SK-N-SH (cell line): ENCODE measurements at regions not wholly inside any gene's neighbourhood (a gene's known extent, or its start where the extent isn't known, plus 50 kb on each side); places are given as distances from the start of the nearest gene placed in this dataset.

Experiments
- CTCF ChIA-PET: fragments of 300-600, 350-600 bp; formaldehyde crosslinking; extraction: SDS; loops from one replicate; lab custom pipeline; 2021; lab: Yijun Ruan, JAX
- POLR2A ChIA-PET: fragments of 350-600 bp; sonication (Branson Sonifier 250); formaldehyde crosslinking; extraction: SDS; loops from one replicate; lab custom pipeline; 2020; ENCODE audit warnings: antibody characterized with exemption, inconsistent platforms; lab: Yijun Ruan, JAX
- DNase-seq: peaks from one replicate; pipeline ENCODE4 v3.0.0; 2012
- H2AFZ ChIP-seq: fragments of 200-600 bp; sonication (generic); 2 replicates; pipeline ENCODE4 v1.8.1; 2016; ENCODE audit warnings: antibody characterized with exemption, mild to moderate bottlenecking, low read depth
- H3F3A ChIP-seq: fragments of 200-600 bp; sonication (generic); replicated peaks from 2 replicates; pipeline ENCODE3; 2016; ENCODE audit warnings: antibody characterized with exemption, mild to moderate bottlenecking; ENCODE audit not compliant: insufficient read depth
- H3K27ac ChIP-seq, 2 experiments: fragments of 200-500 bp in 1 of 2; fragments of 200-600 bp in 1 of 2; sonication (Bioruptor generic) in 1 of 2; sonication (generic), shearing (Covaris generic) in 1 of 2; 2 replicates each; pipeline versions ENCODE4 v1.5.1 to v1.6.1; 2014 to 2016; ENCODE audit warnings: low read depth in 2 of 2, inconsistent platforms in 1 of 2, low read length in 1 of 2, mild to moderate bottlenecking in 1 of 2, mixed read lengths in 1 of 2
- H3K27me3 ChIP-seq: fragments of 200-600 bp; sonication (generic), shearing (Covaris generic); 2 replicates; pipeline ENCODE4 v1.6.1; 2016; ENCODE audit warnings: mixed run types; ENCODE audit not compliant: insufficient read depth
- H3K36me3 ChIP-seq, 2 experiments: fragments of 200-500 bp in 1 of 2; fragments of 200-600 bp in 1 of 2; sonication (Bioruptor generic) in 1 of 2; sonication (generic) in 1 of 2; replicated peaks in 1 of 2; 2 replicates each; pipeline versions ENCODE3 to v1.5.1; 2014 to 2016; ENCODE audit warnings: low read length in 1 of 2, mild to moderate bottlenecking in 1 of 2; ENCODE audit not compliant: insufficient read depth in 2 of 2, control insufficient read depth in 1 of 2
- H3K4me1 ChIP-seq, 2 experiments: fragments of 200-500 bp in 1 of 2; fragments of 200-600 bp in 1 of 2; sonication (Bioruptor generic) in 1 of 2; sonication (generic), shearing (Covaris generic) in 1 of 2; 2 replicates each; pipeline versions ENCODE4 v1.5.1 to v1.6.1; 2014 to 2016; ENCODE audit warnings: low read depth in 1 of 2, low read length in 1 of 2, mixed run types in 1 of 2; ENCODE audit not compliant: insufficient read depth in 2 of 2, control insufficient read depth in 1 of 2
- H3K4me2 ChIP-seq: fragments of 200-600 bp; sonication (generic), shearing (Covaris generic); 2 replicates; pipeline ENCODE4 v1.6.1; 2017; ENCODE audit warnings: mixed run types
- H3K4me3 ChIP-seq, 2 experiments: fragments of 200-500 bp in 1 of 2; fragments of 200-600 bp in 1 of 2; sonication (Bioruptor generic) in 1 of 2; sonication (generic), shearing (Covaris generic) in 1 of 2; 2 replicates each; pipeline versions ENCODE4 v1.5.1 to v1.8.1; 2014 to 2016; ENCODE audit warnings: low read depth in 2 of 2, inconsistent platforms in 1 of 2, low read length in 1 of 2, mild to moderate bottlenecking in 1 of 2, mixed read lengths in 1 of 2, moderate library complexity in 1 of 2
- H3K79me2 ChIP-seq: fragments of 200-600 bp; sonication (generic); 2 replicates; pipeline ENCODE4 v1.8.1; 2017; ENCODE audit warnings: mild to moderate bottlenecking; ENCODE audit not compliant: insufficient read depth
- H3K9ac ChIP-seq: fragments of 200-600 bp; sonication (generic); 2 replicates; pipeline ENCODE4 v1.6.1; 2017; ENCODE audit warnings: mixed run types
- H3K9me2 ChIP-seq: fragments of 200-600 bp; sonication (generic); 2 replicates; pipeline ENCODE4 v1.6.1; 2017; ENCODE audit warnings: mixed run types
- H3K9me3 ChIP-seq: fragments of 200-600 bp; sonication (generic); 2 replicates; pipeline ENCODE4 v1.6.1; 2017; ENCODE audit warnings: mixed run types, mild to moderate bottlenecking, moderate library complexity
- H4K20me1 ChIP-seq: fragments of 200-600 bp; sonication (generic); 2 replicates; pipeline ENCODE4 v1.6.1; 2017; ENCODE audit warnings: mild to moderate bottlenecking, mixed run types; ENCODE audit not compliant: insufficient read depth
- CHD2 ChIP-seq: fragments of 150-350 bp; IDR thresholded peaks from 2 replicates; pipeline ENCODE4 v1.6.1; 2018; ENCODE audit warnings: low read length; ENCODE audit not compliant: partially characterized antibody
- EZH2phosphoT487 ChIP-seq: fragments of 200-600 bp; sonication (generic); IDR thresholded peaks from 2 replicates; pipeline ENCODE4 v1.6.1; 2017; ENCODE audit warnings: low read depth, mixed run types, mild to moderate bottlenecking, antibody characterized with exemption, moderate library complexity, borderline replicate concordance
- FOSL2 ChIP-seq: IDR thresholded peaks from 2 replicates; pipeline ENCODE4 v1.4.0; 2012; ENCODE audit warnings: low read depth, mild to moderate bottlenecking, moderate library complexity, borderline replicate concordance
- GABPA ChIP-seq: IDR thresholded peaks from 2 replicates; pipeline ENCODE4 v1.4.0; 2012; ENCODE audit warnings: low read depth, mild to moderate bottlenecking
- GATA2 ChIP-seq: sonication (generic); formaldehyde crosslinking; IDR thresholded peaks from 2 replicates; pipeline ENCODE4 v1.5.0; 2020; ENCODE audit warnings: mild to moderate bottlenecking, missing genetic modification reagents
- IRF3 ChIP-seq: fragments of 150-350 bp; IDR thresholded peaks from 2 replicates; pipeline ENCODE4 v1.6.1; 2016; ENCODE audit warnings: mild to moderate bottlenecking, low read depth, low read length
- JUND ChIP-seq: IDR thresholded peaks from 2 replicates; pipeline ENCODE4 v1.4.0; 2012
- MEF2A ChIP-seq: IDR thresholded peaks from 2 replicates; pipeline ENCODE4 v1.4.0; 2012; ENCODE audit warnings: low read depth, borderline replicate concordance
- MXI1 ChIP-seq: IDR thresholded peaks from 2 replicates; pipeline ENCODE4 v1.6.1; 2012; ENCODE audit warnings: mild to moderate bottlenecking, low read depth, low read length, improper control_type of control experiment
- PBX3 ChIP-seq: IDR thresholded peaks from 2 replicates; pipeline ENCODE4; 2012
- RCOR1 ChIP-seq: fragments of 150-350 bp; IDR thresholded peaks from 2 replicates; pipeline ENCODE4 v1.6.1; 2017; ENCODE audit warnings: antibody characterized with exemption, low read length
- RFX5 ChIP-seq: IDR thresholded peaks from 2 replicates; pipeline ENCODE4 v1.6.1; 2012; ENCODE audit warnings: mild to moderate bottlenecking, improper control_type of control experiment, low read length
- TAF1 ChIP-seq: IDR thresholded peaks from 2 replicates; pipeline ENCODE4 v1.6.1; 2012; ENCODE audit warnings: low read depth, mild to moderate bottlenecking, low read length, moderate library complexity, borderline replicate concordance
- WGBS: methylation state at CpG from one replicate; pipeline ENCODE4 v1.1.6; 2017; ENCODE audit warnings: low lambda C conversion rate; 5-methylcytosine and 5-hydroxymethylcytosine counted together
- TF ChIP-seq, protein P1 (sequence below): IDR thresholded peaks from 2 replicates; pipeline ENCODE4 v1.4.0; 2012; ENCODE audit warnings: low read depth, borderline replicate concordance
- TF ChIP-seq, protein P2 (sequence below): fragments of 200-600 bp; sonication (generic); IDR thresholded peaks from 2 replicates; pipeline ENCODE4 v1.6.1; 2017; ENCODE audit warnings: antibody characterized with exemption, mild to moderate bottlenecking, moderate library complexity

- Histone ChIP-seq H3K4me1 (no peaks in the 10 kb centered on the region), H3F3A (no peaks in the 10 kb centered on the region), H3K9ac (no peak overlapping the region), H2AFZ (no peak overlapping the region), H3K27me3 (no peaks in the 10 kb centered on the region), H3K4me2 (no peak overlapping the region), H4K20me1 (no peaks in the 10 kb centered on the region), H3K9me2 (no peaks in the 10 kb centered on the region), H3K9me3 (no peaks in the 10 kb centered on the region), H3K36me3 (no peaks in the 10 kb centered on the region), H3K27ac (no peak overlapping the region), H3K79me2 (no peaks in the 10 kb centered on the region), H3K4me3 (no peak overlapping the region)
- DNase-seq, result no peak
- ChIA-PET CTCF (no interaction called here), POLR2A (no interaction called here)
- 2% methylated on average over 3 of the region's 3 CpGs for WGBS
- TF ChIP-seq TAF1, result no peak
- TF ChIP-seq FOSL2, result no peak
- no peak for TF ChIP-seq MEF2A
- TF ChIP-seq, protein P1, sequence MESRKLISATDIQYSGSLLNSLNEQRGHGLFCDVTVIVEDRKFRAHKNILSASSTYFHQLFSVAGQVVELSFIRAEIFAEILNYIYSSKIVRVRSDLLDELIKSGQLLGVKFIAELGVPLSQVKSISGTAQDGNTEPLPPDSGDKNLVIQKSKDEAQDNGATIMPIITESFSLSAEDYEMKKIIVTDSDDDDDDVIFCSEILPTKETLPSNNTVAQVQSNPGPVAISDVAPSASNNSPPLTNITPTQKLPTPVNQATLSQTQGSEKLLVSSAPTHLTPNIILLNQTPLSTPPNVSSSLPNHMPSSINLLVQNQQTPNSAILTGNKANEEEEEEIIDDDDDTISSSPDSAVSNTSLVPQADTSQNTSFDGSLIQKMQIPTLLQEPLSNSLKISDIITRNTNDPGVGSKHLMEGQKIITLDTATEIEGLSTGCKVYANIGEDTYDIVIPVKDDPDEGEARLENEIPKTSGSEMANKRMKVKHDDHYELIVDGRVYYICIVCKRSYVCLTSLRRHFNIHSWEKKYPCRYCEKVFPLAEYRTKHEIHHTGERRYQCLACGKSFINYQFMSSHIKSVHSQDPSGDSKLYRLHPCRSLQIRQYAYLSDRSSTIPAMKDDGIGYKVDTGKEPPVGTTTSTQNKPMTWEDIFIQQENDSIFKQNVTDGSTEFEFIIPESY, result no peak
- no peak for TF ChIP-seq RFX5
- TF ChIP-seq RCOR1, result no peak
These were observed 375.2 kb downstream of the AACS start for GRCh38 chr12:125440399-125440798.

- ChIA-PET POLR2A (no interaction called here), CTCF (no interaction called here)
These were observed 378.1 kb downstream of the AACS start for GRCh38 chr12:125443341-125443740.

GRCh38 chr12:125451408-125451807 is 386.2 kb downstream of the AACS start:
- Histone ChIP-seq H3F3A (no peaks in the 10 kb centered on the region), H3K4me3 (no peak overlapping the region), H3K9ac (no peak overlapping the region), H3K4me1 (no peaks in the 10 kb centered on the region), H3K79me2 (no peaks in the 10 kb centered on the region), H3K4me2 (no peak overlapping the region), H3K36me3 (no peaks in the 10 kb centered on the region), H3K9me3 (peaks cover 8% of the 10 kb centered on the region; the same call in 1 of the 2 replicates), H2AFZ (no peak overlapping the region), H3K27me3 (no peaks in the 10 kb centered on the region), H4K20me1 (no peaks in the 10 kb centered on the region), H3K27ac (no peak overlapping the region), H3K9me2 (no peaks in the 10 kb centered on the region; the same call in 1 of the 2 replicates)
- ChIA-PET CTCF (no interaction called here), POLR2A (no interaction called here)
- 0% methylated on average over 2 of the region's 2 CpGs for WGBS
- no peak for DNase-seq
- no peak for TF ChIP-seq MXI1
- no peak for TF ChIP-seq EZH2phosphoT487
- no peak for TF ChIP-seq IRF3
- no peak for TF ChIP-seq GATA2
- TF ChIP-seq, protein P2, sequence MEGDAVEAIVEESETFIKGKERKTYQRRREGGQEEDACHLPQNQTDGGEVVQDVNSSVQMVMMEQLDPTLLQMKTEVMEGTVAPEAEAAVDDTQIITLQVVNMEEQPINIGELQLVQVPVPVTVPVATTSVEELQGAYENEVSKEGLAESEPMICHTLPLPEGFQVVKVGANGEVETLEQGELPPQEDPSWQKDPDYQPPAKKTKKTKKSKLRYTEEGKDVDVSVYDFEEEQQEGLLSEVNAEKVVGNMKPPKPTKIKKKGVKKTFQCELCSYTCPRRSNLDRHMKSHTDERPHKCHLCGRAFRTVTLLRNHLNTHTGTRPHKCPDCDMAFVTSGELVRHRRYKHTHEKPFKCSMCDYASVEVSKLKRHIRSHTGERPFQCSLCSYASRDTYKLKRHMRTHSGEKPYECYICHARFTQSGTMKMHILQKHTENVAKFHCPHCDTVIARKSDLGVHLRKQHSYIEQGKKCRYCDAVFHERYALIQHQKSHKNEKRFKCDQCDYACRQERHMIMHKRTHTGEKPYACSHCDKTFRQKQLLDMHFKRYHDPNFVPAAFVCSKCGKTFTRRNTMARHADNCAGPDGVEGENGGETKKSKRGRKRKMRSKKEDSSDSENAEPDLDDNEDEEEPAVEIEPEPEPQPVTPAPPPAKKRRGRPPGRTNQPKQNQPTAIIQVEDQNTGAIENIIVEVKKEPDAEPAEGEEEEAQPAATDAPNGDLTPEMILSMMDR, result no peak
- no peak for TF ChIP-seq JUND
- no peak for TF ChIP-seq GABPA
- no peak for TF ChIP-seq RCOR1
- TF ChIP-seq CHD2, result no peak

More at GRCh38 chr12:125443341-125443740, 378.1 kb downstream of the AACS start:
- H3K9me2 ChIP-seq, result no peaks in the 10 kb centered on the region
- DNase-seq, result no peak
- H3K79me2 ChIP-seq, result no peaks in the 10 kb centered on the region
- H4K20me1 ChIP-seq, result no peaks in the 10 kb centered on the region
- H2AFZ ChIP-seq, result no peak overlapping the region
- H3F3A ChIP-seq, result no peaks in the 10 kb centered on the region
- H3K36me3 ChIP-seq, result no peaks in the 10 kb centered on the region
- no peak overlapping the region for H3K27ac ChIP-seq
- H3K9me3 ChIP-seq, result 0 out of 2 replicates have a peak, but pooled peaks cover 1% of the 10 kb centered on the region
- no peaks in the 10 kb centered on the region for H3K4me1 ChIP-seq
- H3K4me2 ChIP-seq, result no peak overlapping the region
- 4% methylated on average over 1 of the region's 1 CpG for WGBS
- H3K9ac ChIP-seq, result no peak overlapping the region
- no peak overlapping the region for H3K4me3 ChIP-seq
- no peak for TF ChIP-seq PBX3
- H3K27me3 ChIP-seq, result no peaks in the 10 kb centered on the region
